Non-pigmented ciliary epithelial cell (primary cell): ENCODE measurements at regions not wholly inside any gene's neighbourhood (a gene's known extent, or its start where the extent isn't known, plus 50 kb on each side); places are given as distances from the start of the nearest gene placed in this dataset.
A peak's percentile ranks its signal among the peaks of the same experiment; 100 is the strongest.
"Not testable (repeated sequence)": the region's sequence is repeated elsewhere in the genome, so short reads cannot be mapped to it uniquely, and the experiment has no call there.

Experiments used
- DNase-seq: peaks from one replicate; pipeline ENCODE4 v3.0.0-alpha.2; 2010; ENCODE audit warnings: low read depth

DNA sequence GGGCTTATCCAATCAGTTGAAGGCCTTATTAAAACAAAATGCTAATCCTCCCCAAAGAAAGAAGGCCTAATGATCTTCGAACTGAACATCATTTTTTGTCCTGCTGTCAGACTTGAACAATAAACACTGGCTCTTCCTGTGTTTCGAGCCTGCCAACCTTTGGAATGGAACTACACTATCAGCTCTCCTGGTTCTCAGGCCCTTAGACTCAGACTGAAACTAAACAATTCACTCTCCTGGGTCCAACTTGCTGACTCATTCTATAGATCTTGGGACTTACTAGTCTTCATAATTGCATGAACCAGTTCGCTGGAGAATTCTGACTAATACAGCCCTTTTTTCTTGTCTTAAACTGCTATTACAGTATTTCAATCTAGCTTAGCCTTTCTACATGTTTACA is 235.2 kb downstream of the LNPK start:
- no peak for DNase-seq

DNA sequence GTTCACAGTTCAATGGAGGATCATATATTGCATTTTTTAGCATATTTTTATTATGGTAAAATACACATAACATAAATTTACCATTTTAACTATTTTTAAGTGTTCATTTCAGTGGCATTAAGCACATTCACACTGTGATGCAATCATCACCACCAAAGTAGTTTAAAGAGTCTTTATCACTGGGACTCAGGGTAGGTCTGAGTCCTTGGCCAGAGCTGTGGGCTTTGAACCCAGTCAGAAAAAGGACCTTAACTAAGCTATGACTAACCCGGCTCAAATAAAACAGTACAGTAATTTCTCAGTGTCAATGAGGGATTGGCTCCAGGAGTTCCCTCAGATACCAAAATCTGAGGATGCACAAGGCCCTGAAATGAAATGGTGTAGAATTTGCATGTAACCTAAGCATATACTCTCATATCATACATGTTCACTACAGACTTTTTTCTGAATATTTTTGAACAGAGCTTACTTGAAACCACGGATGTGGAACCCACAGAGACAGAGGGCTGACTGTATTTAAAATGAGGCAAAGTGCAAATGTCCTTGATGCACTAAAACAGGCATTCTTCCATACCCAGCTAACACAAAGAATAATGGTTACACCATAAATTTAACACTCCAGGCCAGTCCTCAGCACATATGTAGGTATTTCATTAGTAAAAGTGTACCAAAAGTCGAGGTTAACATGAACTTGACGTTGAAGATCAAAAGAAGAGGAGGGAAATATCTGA is 246.2 kb downstream of the LNPK start:
- no peak for DNase-seq

DNA sequence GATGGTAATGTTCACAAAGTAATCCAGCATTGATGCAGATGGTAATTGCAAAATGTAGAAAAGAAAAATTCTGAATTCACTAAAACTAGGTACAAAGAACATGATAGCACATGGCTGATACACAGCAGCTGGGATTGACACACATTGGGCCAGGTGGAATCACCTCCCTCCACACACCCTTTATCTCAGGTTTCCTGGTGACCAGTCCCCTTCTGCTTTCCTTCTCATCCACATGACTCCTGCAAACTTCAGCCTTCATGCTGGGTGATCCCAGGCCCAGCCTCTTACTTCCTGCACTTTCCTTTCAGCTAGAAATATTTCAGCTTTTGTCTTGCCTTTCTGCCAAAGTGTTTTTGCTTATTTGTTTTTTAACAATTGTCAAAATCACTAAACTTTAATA is 246.9 kb downstream of the LNPK start:
- DNase-seq: no peak

DNA sequence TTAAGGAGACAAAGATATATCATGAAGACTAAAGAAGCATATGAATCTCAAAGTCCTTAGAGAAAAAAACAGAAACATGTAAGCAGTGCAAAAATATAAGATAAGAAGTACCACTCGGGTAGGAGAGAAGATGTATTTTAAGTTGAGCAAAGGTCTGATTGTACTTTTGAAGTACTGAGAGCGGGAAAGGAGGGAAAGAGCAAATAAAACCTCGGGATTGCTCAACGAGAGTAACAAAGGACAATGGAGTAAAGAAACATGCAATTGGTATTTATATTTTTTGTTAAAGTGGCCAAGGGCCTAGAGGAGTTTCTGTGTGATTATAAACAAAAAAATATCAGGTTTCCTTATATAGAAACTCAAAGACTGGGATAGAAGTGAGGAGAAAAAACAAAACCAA is 251.9 kb downstream of the LNPK start:
- no peak for DNase-seq

DNA sequence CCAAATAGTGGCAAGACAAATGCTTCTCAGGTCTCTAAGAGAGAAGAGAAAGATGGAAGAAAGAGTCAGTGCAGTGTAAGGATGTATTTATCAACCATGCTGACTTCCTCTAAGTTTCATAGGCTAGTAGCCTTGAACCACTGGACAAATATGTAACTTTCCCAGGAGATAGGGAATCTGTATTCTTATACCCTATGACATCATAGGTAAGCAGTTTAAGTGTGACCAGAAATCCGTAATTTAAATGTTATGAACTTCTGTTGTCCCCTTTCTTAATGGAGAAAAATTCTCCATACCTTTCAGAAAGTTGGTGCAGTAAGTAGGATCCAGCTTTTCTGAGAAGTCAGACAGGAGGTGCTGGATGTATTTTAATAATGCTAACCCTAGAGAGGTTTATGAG is 256.2 kb downstream of the LNPK start:
- no peak for DNase-seq

DNA sequence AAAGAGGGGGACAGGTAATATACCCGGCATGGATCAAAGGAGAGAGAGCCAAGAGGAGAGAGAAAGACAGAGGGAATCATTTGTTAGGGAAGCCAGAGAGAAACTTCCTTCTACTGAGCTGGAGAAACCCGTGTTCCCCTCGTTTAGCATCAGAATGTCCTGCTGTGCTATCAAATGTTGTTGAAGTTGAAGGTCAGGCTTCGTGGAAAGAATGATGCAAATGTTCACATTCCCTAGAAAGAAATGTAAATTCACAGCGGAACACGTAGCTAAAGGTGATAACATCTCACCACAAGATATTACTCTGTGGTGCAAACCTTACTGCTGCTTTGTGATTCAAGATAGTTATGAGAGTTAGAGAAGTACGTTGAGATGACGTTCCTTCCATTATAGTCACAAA is 258.1 kb downstream of the LNPK start:
- no peak for DNase-seq

DNA sequence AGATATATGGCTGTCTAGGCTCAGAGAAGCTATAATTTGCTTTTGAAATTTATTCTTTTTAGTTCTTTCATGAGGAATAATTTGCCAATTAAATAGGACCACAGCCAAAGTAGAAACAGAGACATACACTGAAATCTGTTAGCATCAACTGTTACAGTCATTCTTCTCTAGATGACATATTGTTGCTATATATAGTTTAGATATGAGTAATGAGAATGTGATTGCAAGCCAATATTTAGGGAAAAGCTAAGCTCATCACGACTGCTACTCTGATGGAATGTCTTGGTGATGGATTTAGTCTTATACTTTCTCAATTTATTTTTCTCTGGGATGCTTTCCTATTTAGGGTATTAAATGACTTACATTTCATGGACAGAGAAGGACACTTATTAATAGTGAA is 259.1 kb downstream of the LNPK start:
- no peak for DNase-seq

DNA sequence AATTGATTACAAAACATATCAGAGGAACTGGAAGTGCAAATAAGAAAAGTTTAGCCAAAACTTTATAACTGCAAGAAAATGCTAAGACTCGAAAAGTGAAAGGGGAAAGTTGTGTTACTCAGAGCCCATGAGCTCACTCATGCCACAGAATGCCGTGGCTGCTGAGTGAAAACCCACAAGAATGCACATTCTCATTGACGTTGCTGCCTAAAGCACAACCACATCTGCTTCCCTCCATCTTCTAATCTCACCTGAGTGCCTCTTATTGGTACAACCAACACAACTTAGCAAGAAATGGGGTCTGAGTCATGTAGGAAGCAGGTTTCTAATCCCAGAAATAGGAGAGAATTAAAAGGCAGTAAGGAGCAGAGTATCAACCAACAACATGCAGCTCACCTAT is 259.7 kb downstream of the LNPK start:
- DNase-seq: peak; percentile 55

DNA sequence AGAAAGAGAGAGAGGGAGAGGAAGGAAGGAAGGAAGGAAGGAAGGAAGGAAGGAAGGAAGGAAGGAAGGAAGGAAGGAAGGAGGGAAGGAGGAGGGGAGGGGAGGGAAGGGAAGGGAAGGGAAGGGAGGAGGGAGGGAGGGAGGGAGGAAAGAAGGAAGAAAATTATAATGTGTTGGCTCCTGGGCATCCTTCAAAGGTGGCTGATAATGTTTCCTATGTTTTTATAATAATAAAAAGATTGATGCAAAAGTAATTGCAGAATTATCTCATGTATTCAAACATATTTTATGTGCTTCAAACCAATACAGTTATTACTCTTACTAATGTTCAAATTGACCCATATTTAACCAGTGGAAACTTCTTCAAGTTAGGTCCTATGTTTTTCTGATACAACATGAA is 260.9 kb downstream of the LNPK start:
- DNase-seq: no peak

DNA sequence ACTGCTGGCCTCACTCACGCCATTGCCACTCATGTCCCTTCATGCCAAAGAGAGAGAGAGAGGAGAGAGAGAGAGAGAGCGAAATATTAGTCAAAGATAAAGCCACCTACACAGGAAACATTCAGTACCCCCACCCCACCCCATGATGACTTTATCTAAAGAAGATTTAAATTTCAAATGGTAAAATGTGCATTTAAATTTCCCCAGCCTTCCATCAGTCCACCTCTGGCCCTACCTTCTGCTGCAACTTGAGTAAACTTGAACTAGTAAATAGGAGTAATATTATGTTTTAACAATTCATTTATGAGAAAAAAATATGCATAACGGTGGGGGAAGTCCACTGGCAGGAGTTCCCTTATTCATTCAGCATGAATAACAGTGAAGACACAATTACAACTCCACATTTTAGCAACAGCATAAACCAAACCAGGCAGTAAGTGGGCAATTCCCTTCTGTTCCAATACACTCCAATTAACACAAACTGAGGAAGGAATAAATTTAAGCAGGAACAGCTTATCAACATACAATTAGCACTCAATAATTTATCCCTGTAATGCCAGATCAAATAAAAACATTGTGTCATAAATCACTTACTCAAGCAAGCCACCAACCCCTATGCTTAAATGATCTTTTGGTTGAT is 264.2 kb downstream of the LNPK start:
- no peak for DNase-seq

DNA sequence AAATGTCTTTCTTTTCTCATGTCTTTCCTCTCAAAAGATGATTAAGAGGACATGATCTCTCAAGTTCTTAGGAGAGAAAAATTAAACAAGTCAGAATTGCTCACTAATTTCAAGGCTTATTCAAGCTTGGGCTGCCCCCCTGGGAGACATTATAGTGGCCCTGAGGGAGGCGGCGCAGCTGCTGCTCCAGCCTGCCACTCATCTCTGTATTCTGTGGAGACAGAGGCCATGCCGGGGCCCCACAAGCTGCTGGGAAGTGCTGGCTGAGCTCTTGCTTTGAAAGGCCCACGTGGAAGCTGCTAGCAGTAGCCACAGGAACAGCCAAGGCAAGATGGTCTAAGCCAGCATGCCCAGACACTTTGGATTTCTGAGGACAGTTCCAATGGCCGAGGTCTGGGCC is 267.4 kb downstream of the LNPK start:
- no peak for DNase-seq

DNA sequence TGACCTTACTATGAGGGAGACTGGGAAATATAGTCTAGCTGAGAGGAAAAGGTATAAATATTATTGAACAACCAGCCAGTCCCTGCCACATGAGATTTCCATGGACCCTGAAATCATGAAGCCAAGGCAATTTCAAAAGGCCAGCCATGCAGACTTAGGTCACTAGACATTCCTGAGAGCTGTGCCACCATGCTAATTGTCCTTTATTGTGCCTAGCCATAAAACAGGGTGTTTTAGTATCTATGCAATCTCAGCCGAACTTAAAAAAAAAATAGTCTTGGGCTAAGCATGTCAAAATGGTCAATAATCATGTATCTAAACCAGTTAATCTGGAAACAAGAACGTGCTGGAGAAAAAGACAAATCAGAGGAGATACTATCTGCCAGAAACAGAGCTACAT is 269.5 kb downstream of the LNPK start:
- no peak for DNase-seq

DNA sequence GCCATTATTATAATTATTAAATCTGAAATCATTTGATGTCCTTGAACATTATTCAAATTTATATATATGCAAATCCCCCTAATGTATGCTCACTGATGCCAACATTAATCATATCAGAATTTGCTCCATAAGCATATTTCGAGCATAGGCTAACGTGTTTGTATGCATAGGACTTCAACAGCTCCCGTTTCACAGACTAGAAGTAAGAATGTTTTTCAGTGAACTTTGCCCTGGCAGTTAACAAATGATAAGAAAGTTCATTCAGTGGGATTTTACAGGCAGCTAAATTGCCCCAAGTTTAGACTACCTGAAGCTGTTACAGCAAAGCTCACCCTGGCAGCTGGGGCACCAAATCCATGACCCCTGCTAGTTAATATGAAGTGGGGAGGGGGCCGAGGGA is 272.0 kb downstream of the LNPK start:
- DNase-seq: no peak

DNA sequence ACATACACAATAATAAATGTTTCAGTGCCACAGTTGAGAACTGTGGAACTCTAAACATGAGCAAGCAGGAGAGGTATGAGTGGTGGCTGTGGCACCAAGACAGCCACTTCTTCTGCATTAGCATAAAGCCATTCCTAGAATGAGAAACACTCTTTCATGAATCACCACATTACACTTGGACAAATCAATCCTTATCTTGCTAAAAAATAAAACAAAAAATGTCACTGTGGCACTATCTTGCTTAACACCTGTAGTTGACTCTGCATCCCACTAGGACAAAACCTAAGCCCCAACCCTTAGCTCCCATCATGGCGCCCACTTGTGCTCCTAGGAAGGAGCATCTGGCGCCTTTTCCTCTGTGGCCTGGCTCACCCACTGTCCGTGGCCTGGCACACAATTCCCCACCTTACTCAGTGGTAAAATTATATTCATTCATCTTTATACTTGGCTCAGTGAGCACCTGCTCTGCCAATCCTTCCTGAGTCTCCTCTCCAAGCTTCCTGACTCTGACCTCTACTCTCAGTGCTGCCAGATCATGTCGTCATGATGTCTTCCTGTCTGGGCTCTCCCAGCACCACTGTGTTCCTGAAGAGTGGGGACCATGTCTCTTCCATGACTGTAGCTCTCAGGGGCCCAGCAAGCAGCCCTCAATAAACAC is 272.9 kb downstream of the LNPK start:
- DNase-seq: no peak

DNA sequence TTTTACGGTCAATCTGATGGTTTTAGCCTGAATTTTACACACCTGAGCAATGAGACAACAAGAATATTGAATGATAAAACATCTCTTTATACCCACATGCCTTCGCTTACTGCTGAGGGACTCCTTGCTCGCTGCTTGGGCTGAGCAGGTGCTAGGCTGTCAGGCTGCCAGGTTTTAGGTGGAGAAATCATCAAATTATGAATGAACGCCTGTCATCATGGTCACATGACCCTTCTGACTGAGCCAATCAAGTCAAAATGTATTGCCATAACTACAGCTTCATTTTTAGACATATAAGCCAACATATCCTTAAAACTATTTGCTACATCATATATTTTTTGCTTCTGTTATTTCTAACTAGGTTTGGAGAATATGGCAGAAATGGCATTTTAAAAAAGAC is 274.0 kb downstream of the LNPK start:
- DNase-seq: no peak

DNA sequence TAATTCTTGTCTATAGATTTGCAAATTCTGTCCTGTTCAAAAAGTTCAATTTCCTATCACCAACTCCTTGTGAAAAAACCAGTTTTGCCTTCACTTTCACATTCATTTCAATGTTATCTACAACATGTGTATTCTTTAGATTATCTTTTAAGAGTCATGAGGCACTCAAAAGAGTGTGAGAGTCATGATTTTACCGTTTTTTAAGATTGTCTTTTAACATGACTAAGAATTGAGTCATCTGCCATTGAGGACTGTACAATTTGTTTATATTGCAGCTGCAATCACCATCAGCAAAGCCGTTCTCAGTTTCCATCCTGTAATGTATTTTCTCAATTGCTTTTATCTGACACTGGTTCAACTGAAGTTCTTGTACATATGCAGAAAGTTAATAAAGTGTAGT is 275.8 kb downstream of the LNPK start:
- DNase-seq: peak; percentile 34

DNA sequence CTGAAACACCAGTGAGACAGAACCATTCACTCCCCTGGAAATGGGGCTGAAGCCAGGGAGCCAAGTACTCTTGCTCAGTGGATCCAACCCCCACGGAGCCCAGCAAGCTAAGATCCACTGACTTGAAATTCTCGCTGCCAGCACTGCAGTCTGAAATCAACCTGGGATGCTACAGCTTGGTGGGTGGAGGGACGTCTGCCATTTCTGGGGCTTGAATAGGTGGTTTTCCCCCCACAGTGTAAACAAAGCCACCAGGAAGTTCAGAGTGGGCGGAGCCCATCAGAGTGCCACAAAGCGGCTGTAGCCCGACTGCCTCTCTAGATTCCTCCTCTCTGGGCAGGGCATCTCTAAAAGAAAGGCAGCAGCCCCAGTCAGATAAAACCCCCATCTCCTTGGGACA is 292.8 kb downstream of the LNPK start:
- DNase-seq: no peak

DNA sequence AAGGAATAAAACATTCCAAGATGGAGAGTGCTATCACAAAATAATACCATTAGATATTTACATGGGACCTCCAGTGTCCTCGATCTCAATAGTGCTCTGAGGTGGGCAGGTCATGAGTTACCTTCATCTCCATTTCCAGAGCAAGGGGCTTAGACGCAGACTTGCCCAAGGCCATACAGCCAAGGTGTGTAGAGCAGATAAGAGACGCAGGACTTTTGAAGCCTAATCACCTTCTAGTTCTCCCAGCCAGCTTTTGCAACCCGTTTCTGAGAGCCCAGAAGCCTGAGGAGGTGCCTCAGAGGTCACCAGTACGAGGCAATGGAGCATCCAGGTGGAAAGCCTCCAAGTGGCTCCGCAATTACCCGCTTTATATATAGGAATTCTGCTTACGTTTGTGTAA is 294.7 kb downstream of the LNPK start:
- no peak for DNase-seq

DNA sequence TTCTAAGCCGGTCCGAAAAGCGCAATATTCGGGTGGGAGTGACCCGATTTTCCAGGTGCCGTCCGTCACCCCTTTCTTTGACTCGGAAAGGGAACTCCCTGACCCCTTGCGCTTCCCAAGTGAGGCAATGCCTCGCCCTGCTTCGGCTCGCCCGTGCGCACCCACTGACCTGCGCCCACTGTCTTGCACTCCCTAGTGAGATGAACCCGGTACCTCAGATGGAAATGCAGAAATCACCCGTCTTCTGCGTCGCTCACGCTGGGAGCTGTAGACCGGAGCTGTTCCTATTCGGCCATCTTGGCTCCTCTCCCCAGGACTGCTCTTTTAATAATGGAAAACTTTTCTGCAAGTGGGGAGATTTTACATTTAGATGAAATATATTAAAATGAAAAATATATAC is 297.5 kb downstream of the LNPK start:
- not testable (repeated sequence) for DNase-seq

DNA sequence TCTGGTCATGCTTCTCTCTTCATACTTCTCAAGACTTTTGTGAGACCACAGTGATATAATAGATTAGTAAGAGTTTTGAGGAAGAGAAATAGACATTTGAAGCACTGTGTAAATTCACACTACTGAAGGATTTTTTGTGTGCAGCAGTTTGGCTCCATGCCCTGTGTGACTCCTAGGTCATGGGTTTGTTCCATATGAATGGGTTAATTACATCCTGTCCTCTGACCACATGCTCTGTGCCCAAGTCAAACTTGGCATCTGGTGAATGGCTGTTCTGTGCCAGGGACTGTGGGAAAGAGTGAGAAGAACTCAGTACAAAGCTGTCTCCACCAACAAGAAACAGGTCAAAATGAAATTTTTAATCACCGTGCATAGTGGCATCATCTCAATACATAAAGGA is 304.0 kb downstream of the LNPK start:
- no peak for DNase-seq

DNA sequence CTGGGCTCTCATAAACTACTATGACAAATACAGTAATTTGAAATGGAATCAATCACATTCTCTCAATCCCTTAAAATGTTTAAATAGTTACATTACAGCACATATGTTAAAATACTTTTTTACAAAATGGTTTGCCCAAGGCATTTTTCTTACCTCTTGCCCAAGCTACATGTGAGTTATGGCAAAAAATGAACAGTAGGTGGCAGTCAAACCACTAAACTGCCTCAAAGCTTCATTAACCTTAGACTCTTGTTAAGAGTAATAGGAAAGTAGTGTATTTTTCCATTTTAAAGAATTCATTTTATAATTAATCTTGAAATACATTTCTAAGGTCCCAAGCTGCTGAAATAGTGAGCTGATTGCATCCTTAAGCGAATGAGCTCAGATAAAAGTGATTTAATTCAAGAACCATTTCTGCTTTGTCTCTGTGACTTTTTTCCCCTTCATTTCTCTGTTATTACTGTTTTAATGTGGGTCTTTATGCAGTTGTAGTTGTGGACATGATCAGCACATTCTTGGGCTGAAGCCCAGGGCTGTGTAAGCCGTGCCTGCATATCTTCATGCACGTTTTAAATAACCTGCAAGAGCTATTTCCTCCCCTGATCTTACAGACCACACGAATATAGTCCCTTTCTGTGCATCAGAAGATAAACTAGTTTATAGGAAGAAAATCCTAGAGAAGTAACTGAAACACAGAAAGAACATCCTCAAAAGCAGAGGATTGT is 311.8 kb downstream of the LNPK start:
- DNase-seq: peak; percentile 41

DNA sequence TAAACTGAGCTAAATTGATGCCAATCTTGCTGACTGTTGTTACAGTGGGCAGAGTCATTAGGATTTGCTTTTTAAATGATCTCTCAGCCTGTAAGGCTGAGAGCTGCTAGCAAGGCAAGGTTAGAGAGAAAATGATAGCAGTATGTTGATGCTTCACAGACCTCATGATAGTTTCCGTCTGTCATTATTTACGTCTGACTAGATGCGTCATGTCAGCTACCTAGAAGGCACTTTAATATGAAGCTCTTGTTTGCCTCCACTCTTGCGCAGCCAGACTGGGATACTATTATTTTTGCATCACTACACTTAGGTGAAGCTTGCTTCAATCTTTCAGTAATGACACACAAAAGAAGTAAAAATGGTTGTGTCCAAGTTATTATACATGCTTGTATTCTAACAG is 313.8 kb downstream of the LNPK start:
- no peak for DNase-seq

DNA sequence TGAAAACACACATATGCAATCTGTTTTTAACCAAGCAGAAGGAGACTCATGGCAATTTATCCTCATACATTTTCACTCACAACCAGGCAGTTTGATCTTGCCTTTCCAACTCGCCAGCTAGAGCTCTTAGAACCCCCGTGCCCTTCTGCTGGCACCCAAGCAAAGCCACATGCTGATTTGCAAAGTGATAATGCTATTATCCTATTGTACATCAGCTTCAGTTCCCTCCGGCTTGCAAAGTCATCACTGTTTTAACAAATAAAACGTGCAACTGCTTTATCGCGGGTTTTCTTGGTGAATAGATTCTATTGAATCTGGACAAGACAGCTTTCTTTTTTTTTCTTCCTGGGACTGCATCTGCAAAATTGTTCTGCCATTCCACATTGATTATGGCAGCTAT is 314.6 kb downstream of the LNPK start:
- no peak for DNase-seq
